ENCODE measurements at regions not wholly inside any gene's neighbourhood (a gene's known extent, or its start where the extent isn't known, plus 50 kb on each side); places are given as distances from the start of the nearest gene placed in this dataset.

GRCh38 chr16:86406056-86406455, 104.3 kb upstream of the FOXF1 start:
- H3K4me3 ChIP-seq (ENCODE audit: low read depth, low read length), result no peak overlapping the region
- TF ChIP-seq CTCF (IDR thresholded peaks at IDR 0.05; ENCODE audit: control insufficient read depth, extremely low read depth, insufficient read depth), result no peak
- DNase-seq (ENCODE audit: low read depth), result no peak

GRCh38 chr16:86408685-86409084, 101.6 kb upstream of the FOXF1 start:
- DNase-seq (ENCODE audit: low read depth), result no peak
- no peak overlapping the region for H3K4me3 ChIP-seq (ENCODE audit: low read depth, low read length)
- no peak for TF ChIP-seq CTCF (IDR thresholded peaks at IDR 0.05; ENCODE audit: control insufficient read depth, extremely low read depth, insufficient read depth)

DNA sequence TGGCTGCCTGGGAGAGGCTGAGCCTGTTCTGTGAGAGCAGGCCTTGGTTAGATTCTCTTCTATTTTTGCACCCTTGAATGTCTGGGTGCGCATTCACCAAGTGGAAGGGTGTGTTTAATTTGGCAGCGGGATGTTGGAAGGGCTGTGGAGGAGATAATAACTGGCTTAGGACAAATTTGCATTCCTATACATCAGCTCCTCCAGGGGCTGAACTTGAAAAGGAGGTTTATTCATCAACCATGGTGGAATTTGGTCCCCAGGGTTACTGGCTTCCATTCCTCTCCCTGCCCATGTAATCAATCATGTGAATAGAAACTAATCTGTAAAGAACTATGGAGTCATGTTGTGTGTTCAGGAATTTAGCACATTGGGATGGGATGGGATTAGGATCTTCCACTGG, 100.2 kb upstream of the FOXF1 start:
- DNase-seq (ENCODE audit: low read depth), result no peak
- TF ChIP-seq CTCF (IDR thresholded peaks at IDR 0.05; ENCODE audit: control insufficient read depth, extremely low read depth, insufficient read depth), result no peak
- H3K4me3 ChIP-seq (ENCODE audit: low read depth, low read length), result no peak overlapping the region

GRCh38 chr16:86410529-86410928, 99.8 kb upstream of the FOXF1 start:
- TF ChIP-seq CTCF (IDR thresholded peaks at IDR 0.05; ENCODE audit: control insufficient read depth, extremely low read depth, insufficient read depth), result no peak
- DNase-seq (ENCODE audit: low read depth), result no peak
- H3K4me3 ChIP-seq (ENCODE audit: low read depth, low read length), result no peak overlapping the region

DNA sequence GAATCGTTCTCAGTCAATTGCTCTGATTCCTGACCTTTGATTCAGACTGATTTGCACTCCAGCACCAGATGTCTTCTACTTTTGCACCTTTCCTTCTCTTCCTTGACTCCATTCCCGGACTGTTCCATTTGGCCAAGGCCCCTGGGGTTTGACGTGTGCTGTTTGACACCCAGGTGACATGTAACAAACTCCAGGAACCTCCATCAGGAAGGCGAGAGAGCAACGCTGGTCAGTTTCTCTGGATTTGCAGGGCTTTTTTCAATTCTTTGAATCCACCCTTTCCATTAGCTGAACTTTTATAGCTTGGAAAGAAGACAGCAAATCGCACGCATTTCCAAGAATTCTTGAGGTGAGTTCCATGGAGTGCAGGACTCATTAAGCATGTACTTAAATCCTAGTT, 98.4 kb upstream of the FOXF1 start:
- H3K4me3 ChIP-seq (ENCODE audit: low read depth, low read length), result no peak overlapping the region
- TF ChIP-seq CTCF (IDR thresholded peaks at IDR 0.05; ENCODE audit: control insufficient read depth, extremely low read depth, insufficient read depth), result no peak
- DNase-seq (ENCODE audit: low read depth), result no peak

DNA sequence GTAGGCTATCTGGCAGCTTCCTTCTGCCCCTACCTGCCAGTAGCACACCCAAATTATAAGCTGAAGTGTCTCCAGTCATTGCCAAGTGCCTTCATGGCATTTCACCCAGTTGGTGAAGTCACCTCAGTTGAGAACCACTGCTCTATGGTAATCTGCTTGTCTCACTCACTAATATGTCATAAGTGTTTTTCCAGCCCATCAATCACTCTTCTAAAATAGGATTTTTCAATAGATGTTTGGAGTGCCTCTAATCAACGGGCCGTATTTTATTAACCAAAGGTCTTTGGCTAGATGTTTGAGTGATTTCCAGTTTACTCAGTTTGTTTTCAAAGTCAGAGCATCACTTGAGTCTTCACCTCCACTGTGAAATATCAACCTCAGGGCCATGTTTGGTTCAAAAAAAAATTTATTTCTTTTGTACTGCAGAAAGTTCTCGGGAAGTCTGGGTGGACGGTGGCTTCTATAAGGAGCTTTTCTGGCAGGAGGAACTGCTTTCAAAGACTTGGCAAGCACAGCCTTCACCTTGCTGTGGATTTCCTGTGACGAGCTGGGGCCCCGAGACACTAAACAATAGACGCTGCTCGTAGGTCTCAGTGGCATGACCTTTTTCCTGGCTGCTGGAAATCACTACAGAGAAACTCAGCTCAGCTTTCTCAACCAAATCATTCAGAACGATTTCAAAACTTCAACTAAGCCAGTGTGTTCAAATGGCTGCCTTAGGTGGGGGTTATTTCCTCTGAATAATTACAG, 95.2 kb upstream of the FOXF1 start:
- no peak for DNase-seq (ENCODE audit: low read depth)
- TF ChIP-seq CTCF (IDR thresholded peaks at IDR 0.05; ENCODE audit: control insufficient read depth, extremely low read depth, insufficient read depth), result no peak

GRCh38 chr16:86418981-86419380, 91.3 kb upstream of the FOXF1 start:
- TF ChIP-seq CTCF (IDR thresholded peaks at IDR 0.05; ENCODE audit: control insufficient read depth, extremely low read depth, insufficient read depth), result no peak
- DNase-seq (ENCODE audit: low read depth), result no peak
- H3K4me3 ChIP-seq (ENCODE audit: low read depth, low read length), result no peak overlapping the region

More for the DNA sequence above, 95.2 kb upstream of the FOXF1 start:
- no peak overlapping the region for H3K4me3 ChIP-seq (ENCODE audit: low read depth, low read length)
